HepG2 (cell line): ENCODE measurements at regions not wholly inside any gene's neighbourhood (a gene's known extent, or its start where the extent isn't known, plus 50 kb on each side); places are given as distances from the start of the nearest gene placed in this dataset.

Source experiments
- ATAC-seq: fragments of 200-7000 bp; cut with Tn5 transposase; 3 replicates; pipeline ENCODE4 v1.9.1; 2020; ENCODE audit warnings: mild to moderate bottlenecking, moderate library complexity
- BruUV-seq: library from RNA; stranded (reverse); fragments of 400-500 nt; replicated peaks from 2 replicates; lab custom pipeline; 2021; lab: Mats Ljungman, UMichigan
- CTCF ChIA-PET: fragments of 300-600 bp; formaldehyde crosslinking; extraction: SDS; loops from one replicate; lab custom pipeline; 2021; ENCODE audit warnings: low total read pairs, inconsistent platforms, low intra/inter-chr PET ratio; lab: Yijun Ruan, JAX
- POLR2A ChIA-PET: fragments of 350-600 bp; sonication (Branson Sonifier 250); formaldehyde crosslinking; loops from one replicate; lab custom pipeline; 2020; ENCODE audit warnings: antibody characterized with exemption, inconsistent platforms; lab: Yijun Ruan, JAX
- DNase-seq: peaks from one replicate; pipeline ENCODE4 v3.0.0-alpha.2; 2015; ENCODE audit warnings: low spot score
- FAIRE-seq: peaks from 3 replicates; lab custom pipeline; 2011; peaks lifted over from hg19 to GRCh38; lab: Jason Lieb, UNC
- H2AFZ ChIP-seq: one replicate; pipeline ENCODE4 v1.6.1; 2011; ENCODE audit warnings: low read length, inconsistent platforms
- H3K27ac ChIP-seq: fragments of 300-600 bp; 3 replicates; pipeline ENCODE4 v1.8.0; 2011; ENCODE audit warnings: mixed run types, mild to moderate bottlenecking, mixed read lengths, low read length, inconsistent platforms; ENCODE audit not compliant: insufficient read depth; ENCODE audit errors: extremely low read length
- H3K27me3 ChIP-seq, 2 experiments: fragments of 200-600 bp in 1 of 2; 2 replicates in 1 of 2; 3 replicates in 1 of 2; pipeline versions ENCODE4 v1.6.0 to v1.8.0; 2011; ENCODE audit warnings: low read length in 2 of 2, mild to moderate bottlenecking in 2 of 2, moderate library complexity in 2 of 2, inconsistent platforms in 1 of 2; ENCODE audit not compliant: insufficient read depth in 2 of 2, control insufficient read depth in 1 of 2
- H3K36me3 ChIP-seq, 2 experiments: fragments of 200-600 bp in 1 of 2; replicated peaks in 1 of 2; 2 replicates in 1 of 2; 3 replicates in 1 of 2; pipeline versions ENCODE4 v1.5.1 to v1.8.0; 2011; ENCODE audit warnings: low read length in 2 of 2, inconsistent platforms in 1 of 2; ENCODE audit not compliant: insufficient read depth in 2 of 2, control insufficient read depth in 1 of 2
- H3K4me1 ChIP-seq: 2 replicates; pipeline ENCODE4 v1.5.1; 2012; ENCODE audit warnings: low read length, inconsistent platforms; ENCODE audit not compliant: insufficient read depth
- H3K4me2 ChIP-seq: 2 replicates; pipeline ENCODE4 v1.6.0; 2011; ENCODE audit warnings: low read depth, low read length, inconsistent platforms
- H3K4me3 ChIP-seq, 3 experiments: fragments of 200-600 bp in 1 of 3; sonication (generic), shearing (Covaris generic) in 1 of 3; replicated peaks in 1 of 3; 2 replicates each; pipeline ENCODE4 v1.5.1; 2011 to 2016; ENCODE audit warnings: low read length in 3 of 3, inconsistent platforms in 2 of 3, low read depth in 2 of 3, mild to moderate bottlenecking in 2 of 3, control low read depth in 1 of 3, mixed read lengths in 1 of 3; ENCODE audit not compliant: insufficient read depth in 1 of 3
- H3K79me2 ChIP-seq: one replicate; pipeline ENCODE4 v1.6.1; 2011; ENCODE audit warnings: low read length, inconsistent platforms; ENCODE audit not compliant: insufficient read depth
- H3K9ac ChIP-seq: 2 replicates; pipeline ENCODE4 v1.6.0; 2011; ENCODE audit warnings: mild to moderate bottlenecking, low read depth, low read length, inconsistent platforms; ENCODE audit not compliant: insufficient read depth
- H3K9me3 ChIP-seq: 2 replicates; pipeline ENCODE4 v1.5.1; 2012; ENCODE audit warnings: mild to moderate bottlenecking, low read length
- H4K20me1 ChIP-seq: 2 replicates; pipeline ENCODE4 v1.6.0; 2011; ENCODE audit warnings: inconsistent platforms, mild to moderate bottlenecking, low read length, moderate library complexity; ENCODE audit not compliant: insufficient read depth
- CCAR2 ChIP-seq: fragments of 200-400 bp; formaldehyde crosslinking; optimal IDR thresholded peaks from 2 replicates; pipeline ENCODE3; 2018; ENCODE audit warnings: low read depth, mild to moderate bottlenecking, low read length, moderate library complexity
- GATAD2A ChIP-seq: IDR thresholded peaks from 2 replicates; pipeline ENCODE4 v1.6.1; 2016
- HDAC1 ChIP-seq: sonication (generic); formaldehyde crosslinking; IDR thresholded peaks from 2 replicates; pipeline ENCODE4 v1.5.1; 2020; ENCODE audit warnings: mild to moderate bottlenecking, missing genetic modification reagents
- HNF4G ChIP-seq, 2 experiments: sonication (generic) in 1 of 2; formaldehyde crosslinking in 1 of 2; IDR thresholded peaks; 2 replicates each; pipeline versions ENCODE4 v1.4.0 to v1.6.1; 2011 to 2020; ENCODE audit warnings: borderline replicate concordance in 2 of 2, low read depth in 2 of 2, mild to moderate bottlenecking in 2 of 2, low read length in 1 of 2, missing genetic modification reagents in 1 of 2, moderate library complexity in 1 of 2
- MAFF ChIP-seq: IDR thresholded peaks from 2 replicates; pipeline ENCODE4 v1.6.1; 2011; ENCODE audit warnings: low read depth, low read length, improper control_type of control experiment
- MAFK ChIP-seq, 2 experiments: IDR thresholded peaks in 1 of 2; conservative IDR thresholded peaks in 1 of 2; 2 replicates each; pipeline ENCODE4 v1.6.1; 2011; ENCODE audit warnings: improper control_type of control experiment in 2 of 2, low read length in 2 of 2
- MATR3 ChIP-seq: sonication (generic); formaldehyde crosslinking; IDR thresholded peaks from 2 replicates; pipeline ENCODE4 v1.4.0; 2020; ENCODE audit warnings: missing genetic modification reagents
- MLXIP ChIP-seq: sonication (generic); formaldehyde crosslinking; IDR thresholded peaks from 2 replicates; pipeline ENCODE4 v1.9.0; 2021; ENCODE audit warnings: missing genetic modification reagents, borderline replicate concordance
- MXD1 ChIP-seq: sonication (generic); formaldehyde crosslinking; IDR thresholded peaks from 2 replicates; pipeline ENCODE4 v1.4.0; 2020; ENCODE audit warnings: mild to moderate bottlenecking, missing genetic modification reagents
- NCOA1 ChIP-seq: sonication (generic); formaldehyde crosslinking; IDR thresholded peaks from 2 replicates; pipeline ENCODE4 v1.9.0; 2021; ENCODE audit warnings: missing genetic modification reagents
- NR2C2 ChIP-seq: sonication (generic); formaldehyde crosslinking; IDR thresholded peaks from 2 replicates; pipeline ENCODE4 v1.4.0; 2020; ENCODE audit warnings: missing genetic modification reagents, mild to moderate bottlenecking, moderate library complexity, borderline replicate concordance
- ZNF343 ChIP-seq: sonication (generic); formaldehyde crosslinking; IDR thresholded peaks from 2 replicates; pipeline ENCODE4 v1.4.0; 2020; ENCODE audit warnings: mild to moderate bottlenecking, missing genetic modification reagents
- ZNF672 ChIP-seq: sonication (generic); formaldehyde crosslinking; IDR thresholded peaks from 2 replicates; pipeline ENCODE4 v1.8.1; 2022; ENCODE audit warnings: missing genetic modification reagents
- ZNF740 ChIP-seq: sonication (generic); formaldehyde crosslinking; IDR thresholded peaks from 2 replicates; pipeline ENCODE4 v1.4.0; 2020; ENCODE audit warnings: missing genetic modification reagents
- ZNF776 ChIP-seq: sonication (generic); formaldehyde crosslinking; IDR thresholded peaks from 2 replicates; pipeline ENCODE4 v1.4.0; 2020; ENCODE audit warnings: mild to moderate bottlenecking, missing genetic modification reagents
- ZSCAN9 ChIP-seq: IDR thresholded peaks from 2 replicates; pipeline ENCODE4 v1.6.1; 2016; ENCODE audit warnings: borderline replicate concordance
- whole genome bisulfite sequencing: methylation state at CpG from one replicate; pipeline ENCODE4 v1.1.6; 2017; ENCODE audit warnings: low lambda C conversion rate; 5-methylcytosine and 5-hydroxymethylcytosine counted together
- in situ Hi-C: cut with HindIII; loops from 2 replicates; pipeline ENCODE4 v1.10.0; 2017; ENCODE audit warnings: low pct_unique_long_range_greater_than_20kb; ENCODE audit not compliant: extremely low pct_ligation_motif_present
- intact Hi-C: fragments of 100-400 bp; cut with micrococcal nuclease; formaldehyde crosslinking; loops from one replicate; pipeline ENCODE4 v1.10.0; 2022; ENCODE audit not compliant: unreplicated experiment

GRCh38 chr11:33532257-33532656, 168.4 kb downstream of the C11orf91 start:
- no peak overlapping the region for H3K9ac ChIP-seq
- peaks cover 15% of the 10 kb centered on the region for H3K4me1 ChIP-seq
- ChIA-PET CTCF (no interaction called here), POLR2A (no interaction called here)
- no TSS peak for BruUV-seq
- in situ Hi-C loops (no loop called here), intact Hi-C loops (loop anchor here (5.0 kb wide), 1 partner anchor 545 kb away; no protein-coding TSS in a partner anchor)
- no peaks in the 10 kb centered on the region for H3K9me3 ChIP-seq
- H2AFZ ChIP-seq: no peak overlapping the region
- no peaks in the 10 kb centered on the region for H4K20me1 ChIP-seq
- no peak overlapping the region for H3K4me3 ChIP-seq
- no peak overlapping the region for H3K27ac ChIP-seq
- ATAC-seq (no peak), FAIRE-seq (no peak), DNase-seq (no peak)
- H3K4me2 ChIP-seq: no peak overlapping the region
- TF ChIP-seq ZNF740 (CRISPR knock-in tag) (no peak), ZNF672 (CRISPR knock-in tag) (no peak), ZSCAN9 (CRISPR knock-in tag) (no peak), HNF4G (IDR thresholded peaks at IDR 0.05; ENCODE audit: borderline replicate concordance, low read depth, low read length) (no peak), HNF4G (CRISPR knock-in tag; IDR thresholded peaks at IDR 0.05; ENCODE audit: borderline replicate concordance, low read depth) (no peak), ZNF776 (CRISPR knock-in tag) (no peak), HDAC1 (CRISPR knock-in tag) (no peak), NCOA1 (CRISPR knock-in tag) (no peak), MXD1 (CRISPR knock-in tag) (no peak), NR2C2 (CRISPR knock-in tag) (no peak), MLXIP (no peak), MAFF (peak; percentile 46; the same call in 1 of the 2 replicates), CCAR2 (no peak), MATR3 (CRISPR knock-in tag) (no peak), GATAD2A (no peak), ZNF343 (CRISPR knock-in tag) (no peak), MAFK (conservative IDR thresholded peaks at IDR 0.05 in 1 of 2, IDR thresholded peaks at IDR 0.05 in 1 of 2; ENCODE audit: low read length in 2 of 2) (peak; percentile 6 to 61; a peak in 2 of 4 replicates)
- WGBS: 58% methylated on average over 3 of the region's 3 CpGs
- no peaks in the 10 kb centered on the region for H3K79me2 ChIP-seq
- H3K27me3 ChIP-seq: peaks cover 0 to 4% of the 10 kb centered on the region in 2 experiments; a peak in 1 of 5 replicates
- no peaks in the 10 kb centered on the region for H3K36me3 ChIP-seq
